ENCODE measurements at regions not wholly inside any gene's neighbourhood (a gene's known extent, or its start where the extent isn't known, plus 50 kb on each side); places are given as distances from the start of the nearest gene placed in this dataset.

DNA sequence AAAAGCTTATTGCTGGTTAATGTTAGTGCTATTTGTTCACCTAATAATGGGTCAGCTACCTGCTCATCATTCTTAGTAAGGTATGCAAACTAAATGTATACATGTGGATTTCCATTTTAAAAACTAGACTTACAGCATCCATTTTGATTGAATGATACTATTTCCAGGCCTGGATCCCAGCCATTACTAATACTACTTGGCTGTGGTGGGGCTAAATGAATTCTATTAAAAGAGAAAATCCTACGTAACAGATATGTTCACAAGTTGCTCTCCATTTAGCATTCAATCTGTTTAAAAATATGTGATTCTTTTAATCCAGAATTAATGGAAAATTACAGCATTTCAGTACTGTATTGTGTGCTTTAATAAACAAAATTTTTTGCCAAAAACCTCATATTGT is 169.4 kb upstream of the MIR17HG start:
- no peak for DNase-seq

- no peak for DNase-seq
Measured at GRCh38 chr13:91181892-91182291, 165.6 kb upstream of the MIR17HG start.

- DNase-seq: no peak
Measured at GRCh38 chr13:91184244-91184926, 163.1 kb upstream of the MIR17HG start.

DNA sequence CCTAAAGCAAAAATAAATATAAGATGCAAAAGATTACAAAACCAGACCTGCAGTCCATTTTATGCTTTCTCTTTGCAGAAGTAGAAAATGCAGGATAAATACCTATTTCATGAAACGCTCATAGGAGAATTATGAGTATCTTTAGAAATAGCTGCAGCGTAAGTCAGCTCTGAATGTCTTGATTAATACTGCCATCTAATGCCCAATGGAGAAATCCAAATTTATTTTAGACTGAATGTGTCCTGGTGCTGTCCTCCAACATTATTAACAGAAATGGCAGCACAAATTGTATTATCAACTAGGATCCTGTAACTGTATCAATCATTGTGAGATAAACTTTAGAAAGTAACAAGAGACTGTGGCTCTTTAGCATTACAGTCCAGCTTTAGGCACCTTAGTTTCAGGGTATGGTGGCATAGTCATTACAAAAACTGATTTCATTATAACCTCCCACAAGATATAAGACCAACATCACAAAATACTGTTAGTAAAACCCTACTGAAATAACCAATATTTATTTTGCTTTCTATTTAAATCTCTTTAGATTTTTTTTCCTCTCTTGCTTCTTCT is 162.1 kb upstream of the MIR17HG start:
- DNase-seq: no peak

DNA sequence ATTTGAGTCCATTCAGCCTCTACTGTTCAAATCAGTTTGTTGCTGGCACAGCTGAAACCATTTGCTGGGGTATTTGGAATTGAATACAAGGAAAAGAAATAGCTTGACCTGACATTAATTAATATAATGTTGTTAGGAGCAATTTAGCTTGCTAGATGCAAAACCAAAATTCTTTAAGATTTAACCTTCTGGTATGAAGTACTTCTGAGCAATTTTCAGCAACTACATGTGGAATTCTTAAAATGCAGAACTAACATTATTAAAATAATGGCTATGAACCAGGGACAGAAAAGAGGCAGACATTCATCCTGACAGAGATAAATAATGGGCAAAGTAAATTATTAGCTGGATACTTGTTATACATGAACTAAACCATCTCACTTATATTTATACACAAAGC is 160.0 kb upstream of the MIR17HG start:
- DNase-seq: no peak

GRCh38 chr13:91189506-91189905 is 158.0 kb upstream of the MIR17HG start:
- no peak for DNase-seq

- DNase-seq: no peak
Measured at GRCh38 chr13:91193358-91193757, 154.1 kb upstream of the MIR17HG start.

GRCh38 chr13:91195789-91196188 is 151.7 kb upstream of the MIR17HG start:
- DNase-seq: no peak

DNA sequence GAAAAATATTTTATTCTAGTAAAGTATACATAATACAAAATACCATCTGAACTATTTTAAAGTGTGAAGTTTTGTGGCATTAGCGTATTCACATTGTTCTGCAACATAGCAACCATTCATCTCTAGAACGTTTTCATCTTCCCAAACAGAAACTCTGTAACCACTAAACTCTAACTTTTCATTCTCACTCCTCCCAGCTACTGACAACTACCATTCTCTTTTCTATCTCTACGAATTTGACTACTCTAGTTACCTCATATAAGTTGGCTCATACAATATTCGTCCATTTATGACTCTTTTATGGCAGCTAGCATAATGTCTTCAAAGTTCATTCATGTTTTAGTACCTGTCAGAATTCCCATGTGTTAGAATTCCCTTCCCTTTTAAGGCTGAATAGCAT is 150.5 kb upstream of the MIR17HG start:
- DNase-seq: no peak

DNA sequence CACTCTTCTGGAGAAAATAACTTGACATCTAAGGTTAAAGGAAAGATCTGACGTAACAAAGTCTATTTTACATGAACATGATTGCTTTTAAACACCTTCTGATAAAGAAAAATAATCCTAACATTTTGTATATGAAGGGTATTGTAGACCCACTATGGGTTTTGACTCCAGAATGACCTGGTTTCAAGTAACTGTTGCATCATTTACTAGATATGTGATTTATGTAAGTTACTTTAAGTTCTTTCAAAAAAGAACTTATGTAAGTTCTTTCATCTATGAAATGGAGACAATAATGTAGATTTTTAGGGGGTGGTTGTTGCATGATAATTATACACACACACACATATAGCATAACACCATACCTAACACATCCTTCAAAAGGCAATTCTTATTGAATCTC is 147.6 kb upstream of the MIR17HG start:
- DNase-seq: no peak

- no peak for DNase-seq
Measured at GRCh38 chr13:91200486-91200885, 147.0 kb upstream of the MIR17HG start.

GRCh38 chr13:91203430-91203829 is 144.1 kb upstream of the MIR17HG start:
- no peak for DNase-seq

- DNase-seq: no peak
Measured at GRCh38 chr13:91207261-91207660, 140.2 kb upstream of the MIR17HG start.

- DNase-seq: no peak
Measured at GRCh38 chr13:91211510-91211909, 136.0 kb upstream of the MIR17HG start.

- DNase-seq: no peak
Measured at GRCh38 chr13:91212231-91212630, 135.3 kb upstream of the MIR17HG start.

DNA sequence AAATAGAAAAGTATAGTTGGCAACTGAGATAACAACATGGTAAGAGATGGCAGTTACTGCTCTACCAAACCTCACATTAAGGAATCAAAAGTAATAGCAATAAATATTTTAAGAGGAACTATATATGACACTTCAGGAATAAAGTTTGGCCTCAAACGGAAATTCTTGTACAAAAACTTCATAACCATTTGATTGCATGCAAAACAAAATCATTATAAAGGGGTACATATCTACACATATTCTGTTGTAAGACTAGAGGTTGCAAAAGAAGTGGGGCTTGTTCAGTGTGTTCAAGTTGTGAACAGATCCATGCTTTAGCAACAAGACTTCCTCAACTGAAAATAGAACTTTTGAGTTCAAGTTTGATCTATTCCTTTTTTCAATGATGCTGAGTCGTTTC is 133.5 kb upstream of the MIR17HG start:
- DNase-seq: no peak

DNA sequence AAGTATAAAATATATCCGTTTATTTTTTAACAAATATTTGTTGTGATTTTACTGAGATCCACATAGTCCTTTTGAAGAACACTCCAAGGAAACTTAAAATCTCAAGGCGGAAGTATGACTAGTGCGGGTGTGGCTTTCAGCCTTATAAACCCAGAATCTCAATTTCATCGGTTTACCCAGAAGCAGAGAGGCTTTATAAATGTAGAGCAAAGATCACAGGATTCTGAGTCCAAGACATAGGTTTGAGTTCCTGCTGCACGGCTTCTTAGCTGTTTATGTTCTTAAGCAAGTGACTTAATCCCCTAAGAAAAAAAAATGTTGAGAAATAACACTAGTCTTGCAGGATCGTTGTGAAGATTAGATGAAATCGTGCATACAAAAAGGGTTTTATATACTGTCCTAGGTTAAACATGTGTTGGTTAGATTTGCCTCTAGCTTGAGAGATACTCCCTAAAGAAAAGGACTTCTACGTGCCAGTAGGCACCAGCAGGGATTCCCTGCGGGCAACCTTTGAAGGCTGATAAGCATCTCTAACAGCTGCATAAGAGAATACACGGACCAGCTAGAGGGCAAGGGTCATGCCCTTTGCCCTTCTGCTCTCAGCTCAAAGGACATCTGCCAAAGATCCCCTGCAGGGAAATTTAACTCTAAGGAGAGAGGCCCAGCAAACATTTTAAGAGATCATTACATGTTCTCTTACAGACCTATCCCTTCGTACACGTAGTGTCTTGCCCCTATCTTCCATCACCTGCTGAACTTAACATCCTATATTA is 130.4 kb upstream of the MIR17HG start:
- DNase-seq: no peak

DNA sequence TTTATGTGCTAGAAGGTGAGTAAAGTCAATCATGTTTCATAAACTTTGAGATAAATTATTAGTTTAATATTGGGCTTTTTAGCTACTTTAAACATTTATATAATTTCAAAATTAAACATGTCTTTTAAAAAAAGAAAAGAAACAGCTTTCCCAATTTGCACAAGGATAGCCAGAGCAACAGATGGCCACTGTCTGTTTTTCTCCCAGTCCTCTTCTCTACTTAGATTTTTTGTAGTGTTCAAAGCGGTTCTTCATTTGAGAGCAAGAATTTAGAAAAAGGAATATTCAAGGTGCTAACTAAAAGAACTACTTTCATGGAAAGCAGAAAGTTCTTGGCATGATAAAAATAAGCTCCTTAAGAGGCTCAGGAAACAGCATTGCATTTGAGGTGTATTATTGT is 128.3 kb upstream of the MIR17HG start:
- no peak for DNase-seq

DNA sequence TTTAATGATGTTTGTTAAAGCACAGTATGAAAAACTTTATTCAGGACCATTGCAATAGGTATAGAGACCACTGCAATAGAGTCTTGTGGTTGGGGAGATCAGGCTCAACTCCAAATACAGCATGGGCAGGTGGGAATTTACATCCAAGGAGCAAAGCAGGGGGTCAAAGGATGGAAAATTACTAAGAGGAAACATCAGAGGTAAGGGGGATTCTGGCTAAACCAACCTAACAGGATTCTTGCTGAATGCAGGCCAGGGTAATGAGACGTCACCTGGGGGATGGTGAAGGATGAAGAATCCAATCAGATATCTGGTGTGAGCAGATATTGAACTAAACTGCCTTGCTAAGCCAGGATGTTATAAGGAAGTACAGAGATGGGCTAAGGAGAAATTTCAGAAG is 126.6 kb upstream of the MIR17HG start:
- no peak for DNase-seq

- no peak for DNase-seq
Measured at GRCh38 chr13:91228108-91228507, 119.4 kb upstream of the MIR17HG start.

DNA sequence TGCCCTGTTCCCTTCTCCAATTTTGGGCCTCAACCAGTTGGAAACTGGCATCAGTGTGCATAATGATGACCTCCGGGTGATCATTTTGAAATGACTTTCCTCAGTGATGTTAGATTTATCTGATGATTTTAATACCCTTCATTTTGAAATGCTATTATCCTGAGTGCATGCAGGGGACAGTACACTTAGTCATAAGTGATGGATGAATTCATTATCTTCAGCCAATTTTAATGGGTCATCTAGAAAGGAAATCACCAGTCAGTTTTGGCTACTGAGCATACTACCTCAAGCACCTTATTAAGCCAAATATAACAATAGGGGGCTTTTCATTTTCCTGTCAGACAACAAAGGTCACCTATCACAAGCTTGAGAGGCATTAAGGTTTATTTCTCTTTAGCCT is 118.5 kb upstream of the MIR17HG start:
- no peak for DNase-seq

DNA sequence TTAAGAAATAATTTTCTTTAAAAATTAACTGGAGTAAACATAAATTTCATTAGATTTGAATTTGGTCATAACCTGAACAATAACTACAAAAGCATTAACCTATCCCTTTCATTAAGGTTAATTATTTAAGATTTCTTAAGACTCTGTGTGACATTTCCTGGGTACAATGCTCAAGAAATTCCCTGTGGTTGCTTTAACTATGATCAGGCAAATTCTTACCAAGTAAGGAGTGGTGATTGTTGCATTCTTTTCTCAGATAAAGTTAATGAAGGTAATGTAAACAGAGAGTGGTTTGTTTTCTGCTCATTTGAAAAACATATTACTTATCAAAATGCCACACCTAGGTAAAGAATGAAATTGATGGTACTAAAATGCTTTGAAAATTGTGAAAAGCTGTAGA is 114.8 kb upstream of the MIR17HG start:
- no peak for DNase-seq

- no peak for DNase-seq
Measured at GRCh38 chr13:91233291-91233690, 114.2 kb upstream of the MIR17HG start.

DNA sequence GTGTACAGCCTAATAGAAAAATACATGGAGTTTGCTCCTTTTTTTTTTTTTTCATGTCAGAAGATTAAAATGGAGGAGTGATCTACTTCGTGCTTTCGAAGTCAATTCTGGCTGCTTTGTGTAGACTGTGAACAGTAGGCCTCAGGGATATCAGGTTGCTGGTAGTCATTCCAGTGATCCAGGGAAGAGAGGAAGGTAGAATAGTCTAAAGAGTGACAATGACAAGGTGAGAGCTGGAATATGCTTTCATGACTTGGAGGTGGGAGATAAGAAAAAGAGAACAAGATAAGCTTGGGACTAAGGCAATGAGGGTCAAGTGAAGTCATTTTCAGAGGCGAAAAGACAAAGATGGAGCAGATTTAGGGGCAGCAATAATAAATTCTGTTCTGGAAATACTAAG is 111.3 kb upstream of the MIR17HG start:
- DNase-seq: no peak

Data from activated CD4-positive, alpha-beta T cell treated with anti-CD3 and anti-CD28 coated beads, Interleukin-2, Interleukin-6, amounts not matched to agents 100 ng/mL and 50 ng/mL, durations not matched to agents 16 hours and 8 hours (primary cell).